Stimulated activated effector memory CD8-positive, alpha-beta T cell treated with anti-CD3 and anti-CD28 coated beads, Interleukin-12 subunit alpha, Interleukin-12 subunit beta, amount 100 ng/mL, for 72 hours (primary cell): ENCODE measurements at regions not wholly inside any gene's neighbourhood (a gene's known extent, or its start where the extent isn't known, plus 50 kb on each side); places are given as distances from the start of the nearest gene placed in this dataset.

Experiments used
- ATAC-seq: fragments of 150-1000 bp; cut with Tn5 transposase; 2 replicates; pipeline ENCODE4 v1.10.0; 2021
- DNase-seq, 2 donors: peaks; one replicate each; pipeline ENCODE4 v3.0.0; 2021 to 2022; ENCODE audit warnings: low spot score in 2 of 2
- H3K27ac Mint-ChIP-seq: one replicate; pipeline ENCODE4 v1.8.0; 2022; ENCODE audit warnings: mild to moderate bottlenecking, mixed read lengths
- H3K36me3 Mint-ChIP-seq: one replicate; pipeline ENCODE4 v1.8.0; 2022; ENCODE audit warnings: mild to moderate bottlenecking, mixed read lengths
- H3K4me1 Mint-ChIP-seq: one replicate; pipeline ENCODE4 v1.8.0; 2022; ENCODE audit warnings: mixed read lengths
- H3K4me3 Mint-ChIP-seq: one replicate; pipeline ENCODE4 v1.8.0; 2022; ENCODE audit warnings: mild to moderate bottlenecking, mixed read lengths
- H3K9me3 Mint-ChIP-seq: one replicate; pipeline ENCODE4 v1.8.0; 2022; ENCODE audit warnings: mixed read lengths

GRCh38 chr15:54998661-54999060 lies 198.1 kb downstream of the RSL24D1 start:
- Mint-ChIP-seq H3K36me3 (no peaks in the 10 kb centered on the region), H3K9me3 (peaks cover under 1% of the 10 kb centered on the region), H3K27ac (no peak overlapping the region), H3K4me1 (no peaks in the 10 kb centered on the region), H3K4me3 (no peak overlapping the region)
- DNase-seq, result no peak
- no peak for ATAC-seq

- DNase-seq (no peak), ATAC-seq (no peak)
- H3K27ac Mint-ChIP-seq, result no peak overlapping the region
- H3K36me3 Mint-ChIP-seq, result no peaks in the 10 kb centered on the region
- peaks cover 2% of the 10 kb centered on the region for H3K9me3 Mint-ChIP-seq
- H3K4me1 Mint-ChIP-seq, result no peaks in the 10 kb centered on the region
- H3K4me3 Mint-ChIP-seq, result no peak overlapping the region
Observed at GRCh38 chr15:54990793-54991192, 205.9 kb downstream of the RSL24D1 start.

GRCh38 chr15:54987881-54988280 lies 208.9 kb downstream of the RSL24D1 start:
- no peak overlapping the region for H3K27ac Mint-ChIP-seq
- no peak for ATAC-seq
- no peak overlapping the region for H3K4me3 Mint-ChIP-seq
- no peaks in the 10 kb centered on the region for H3K4me1 Mint-ChIP-seq
- H3K9me3 Mint-ChIP-seq, result no peaks in the 10 kb centered on the region
- no peaks in the 10 kb centered on the region for H3K36me3 Mint-ChIP-seq
- DNase-seq, result no peak

GRCh38 chr15:54979964-54980363 lies 216.8 kb downstream of the RSL24D1 start:
- Mint-ChIP-seq H3K27ac (no peak overlapping the region), H3K4me1 (no peaks in the 10 kb centered on the region), H3K9me3 (no peaks in the 10 kb centered on the region), H3K36me3 (no peaks in the 10 kb centered on the region), H3K4me3 (no peak overlapping the region)
- DNase-seq (no peak), ATAC-seq (no peak)

- H3K4me1 Mint-ChIP-seq, result no peaks in the 10 kb centered on the region
- ATAC-seq, result no peak
- DNase-seq, result no peak
- no peaks in the 10 kb centered on the region for H3K36me3 Mint-ChIP-seq
- H3K4me3 Mint-ChIP-seq, result no peak overlapping the region
- H3K27ac Mint-ChIP-seq, result no peak overlapping the region
- peaks cover 11% of the 10 kb centered on the region for H3K9me3 Mint-ChIP-seq
Observed at GRCh38 chr15:54962637-54963036, 234.1 kb downstream of the RSL24D1 start.

GRCh38 chr15:54960266-54960665 lies 236.5 kb downstream of the RSL24D1 start:
- H3K4me1 Mint-ChIP-seq, result no peaks in the 10 kb centered on the region
- ATAC-seq (no peak), DNase-seq (no peak)
- no peak overlapping the region for H3K4me3 Mint-ChIP-seq
- no peaks in the 10 kb centered on the region for H3K36me3 Mint-ChIP-seq
- no peak overlapping the region for H3K27ac Mint-ChIP-seq
- H3K9me3 Mint-ChIP-seq, result peaks cover 5% of the 10 kb centered on the region

GRCh38 chr15:54941417-54941816 lies 255.3 kb downstream of the RSL24D1 start:
- no peak overlapping the region for H3K4me3 Mint-ChIP-seq
- ATAC-seq, result no peak
- peaks cover 7% of the 10 kb centered on the region for H3K9me3 Mint-ChIP-seq
- no peaks in the 10 kb centered on the region for H3K4me1 Mint-ChIP-seq
- no peak for DNase-seq
- no peaks in the 10 kb centered on the region for H3K36me3 Mint-ChIP-seq
- H3K27ac Mint-ChIP-seq, result no peak overlapping the region

GRCh38 chr15:54917312-54917711 lies 279.4 kb downstream of the RSL24D1 start:
- peaks cover 10% of the 10 kb centered on the region for H3K9me3 Mint-ChIP-seq
- no peaks in the 10 kb centered on the region for H3K4me1 Mint-ChIP-seq
- ATAC-seq (peak; percentile 28), DNase-seq (no peak)
- no peaks in the 10 kb centered on the region for H3K36me3 Mint-ChIP-seq
- no peak overlapping the region for H3K27ac Mint-ChIP-seq
- H3K4me3 Mint-ChIP-seq, result no peak overlapping the region

GRCh38 chr15:54915380-54915779 lies 281.4 kb downstream of the RSL24D1 start:
- H3K4me3 Mint-ChIP-seq, result no peak overlapping the region
- DNase-seq, result no peak
- H3K27ac Mint-ChIP-seq, result no peak overlapping the region
- H3K4me1 Mint-ChIP-seq, result no peaks in the 10 kb centered on the region
- no peak for ATAC-seq
- H3K36me3 Mint-ChIP-seq, result no peaks in the 10 kb centered on the region
- H3K9me3 Mint-ChIP-seq, result peaks cover 4% of the 10 kb centered on the region

GRCh38 chr15:54884312-54884711 lies 312.4 kb downstream of the RSL24D1 start:
- no peak overlapping the region for H3K27ac Mint-ChIP-seq
- no peak for ATAC-seq
- no peak for DNase-seq
- no peak overlapping the region for H3K4me3 Mint-ChIP-seq
- H3K4me1 Mint-ChIP-seq, result no peaks in the 10 kb centered on the region
- H3K9me3 Mint-ChIP-seq, result peaks cover 8% of the 10 kb centered on the region
- no peaks in the 10 kb centered on the region for H3K36me3 Mint-ChIP-seq

GRCh38 chr15:54859982-54860381 lies 336.8 kb downstream of the RSL24D1 start:
- no peak overlapping the region for H3K27ac Mint-ChIP-seq
- ATAC-seq (no peak), DNase-seq (no peak)
- no peak overlapping the region for H3K4me3 Mint-ChIP-seq
- H3K4me1 Mint-ChIP-seq, result no peaks in the 10 kb centered on the region
- peaks cover 20% of the 10 kb centered on the region for H3K9me3 Mint-ChIP-seq
- no peaks in the 10 kb centered on the region for H3K36me3 Mint-ChIP-seq

- DNase-seq (no peak), ATAC-seq (no peak)
- Mint-ChIP-seq H3K4me3 (no peak overlapping the region), H3K36me3 (no peaks in the 10 kb centered on the region), H3K4me1 (no peaks in the 10 kb centered on the region), H3K9me3 (peaks cover 9% of the 10 kb centered on the region), H3K27ac (no peak overlapping the region)
Observed at GRCh38 chr15:54854667-54855066, 342.1 kb downstream of the RSL24D1 start.

- no peaks in the 10 kb centered on the region for H3K36me3 Mint-ChIP-seq
- peaks cover 2% of the 10 kb centered on the region for H3K9me3 Mint-ChIP-seq
- DNase-seq (no peak), ATAC-seq (no peak)
- H3K4me1 Mint-ChIP-seq, result no peaks in the 10 kb centered on the region
- no peak overlapping the region for H3K27ac Mint-ChIP-seq
- H3K4me3 Mint-ChIP-seq, result no peak overlapping the region
Observed at GRCh38 chr15:54850101-54850500, 346.6 kb downstream of the RSL24D1 start.

- Mint-ChIP-seq H3K4me1 (no peaks in the 10 kb centered on the region), H3K36me3 (no peaks in the 10 kb centered on the region), H3K27ac (no peak overlapping the region), H3K9me3 (no peaks in the 10 kb centered on the region), H3K4me3 (no peak overlapping the region)
- no peak for ATAC-seq
- DNase-seq, result no peak
Observed at GRCh38 chr15:54843006-54843405, 353.7 kb downstream of the RSL24D1 start.

GRCh38 chr15:54841701-54842305 lies 354.9 kb downstream of the RSL24D1 start:
- no peak for DNase-seq
- Mint-ChIP-seq H3K27ac (no peak overlapping the region), H3K4me1 (no peaks in the 10 kb centered on the region), H3K4me3 (no peak overlapping the region), H3K36me3 (no peaks in the 10 kb centered on the region), H3K9me3 (no peaks in the 10 kb centered on the region)
- no peak for ATAC-seq

GRCh38 chr15:54840621-54841398 lies 355.9 kb downstream of the RSL24D1 start:
- no peak for ATAC-seq
- DNase-seq, result no peak
- H3K4me1 Mint-ChIP-seq, result no peaks in the 10 kb centered on the region
- no peak overlapping the region for H3K4me3 Mint-ChIP-seq
- H3K27ac Mint-ChIP-seq, result no peak overlapping the region
- no peaks in the 10 kb centered on the region for H3K36me3 Mint-ChIP-seq
- no peaks in the 10 kb centered on the region for H3K9me3 Mint-ChIP-seq
